AML-193 (cell line): ENCODE measurements at regions not wholly inside any gene's neighbourhood (a gene's known extent, or its start where the extent isn't known, plus 50 kb on each side); places are given as distances from the start of the nearest gene placed in this dataset.
"Not testable (repeated sequence)": the region's sequence is repeated elsewhere in the genome, so short reads cannot be mapped to it uniquely, and the experiment has no call there.

ENCODE experiments used
- DNase-seq, 2 experiments: peaks; one replicate each; lab custom pipeline; 2025; lab: John Stamatoyannopoulos, UW

GRCh38 chr5:9852671-9853070, 222.5 kb upstream of the TAS2R1 start:
- no peak for DNase-seq

GRCh38 chr5:9851458-9851857, 221.3 kb upstream of the TAS2R1 start:
- DNase-seq: no peak

GRCh38 chr5:9850456-9850855, 220.3 kb upstream of the TAS2R1 start:
- DNase-seq: no peak

GRCh38 chr5:9847631-9848030, 217.5 kb upstream of the TAS2R1 start:
- no peak for DNase-seq

- no peak for DNase-seq
Measured at GRCh38 chr5:9845185-9845584, 215.0 kb upstream of the TAS2R1 start.

- no peak for DNase-seq
Measured at GRCh38 chr5:9841516-9842170, 211.5 kb upstream of the TAS2R1 start.

- DNase-seq: no peak
Measured at GRCh38 chr5:9838916-9839315, 208.8 kb upstream of the TAS2R1 start.

- no peak for DNase-seq
Measured at GRCh38 chr5:9834871-9835770, 205.0 kb upstream of the TAS2R1 start.

- no peak for DNase-seq
Measured at GRCh38 chr5:9833871-9834270, 203.7 kb upstream of the TAS2R1 start.

GRCh38 chr5:9832921-9833320, 202.8 kb upstream of the TAS2R1 start:
- DNase-seq: no peak

GRCh38 chr5:9831823-9832222, 201.7 kb upstream of the TAS2R1 start:
- no peak for DNase-seq

- no peak for DNase-seq
Measured at GRCh38 chr5:9830184-9830583, 200.0 kb upstream of the TAS2R1 start.

- DNase-seq: no peak
Measured at GRCh38 chr5:9829621-9830020, 199.5 kb upstream of the TAS2R1 start.

- DNase-seq: no peak
Measured at GRCh38 chr5:9820691-9821449, 190.7 kb upstream of the TAS2R1 start.

GRCh38 chr5:9818340-9818845, 188.2 kb upstream of the TAS2R1 start:
- no peak for DNase-seq

- no peak for DNase-seq
Measured at GRCh38 chr5:9817819-9818218, 187.7 kb upstream of the TAS2R1 start.

- DNase-seq: no peak
Measured at GRCh38 chr5:9815051-9815450, 184.9 kb upstream of the TAS2R1 start.

GRCh38 chr5:9813305-9813704, 183.2 kb upstream of the TAS2R1 start:
- no peak for DNase-seq

- not testable (repeated sequence) for DNase-seq
Measured at GRCh38 chr5:9807366-9807765, 177.2 kb upstream of the TAS2R1 start.

GRCh38 chr5:9801908-9802307, 171.8 kb upstream of the TAS2R1 start:
- DNase-seq: no peak

- DNase-seq: no peak
Measured at GRCh38 chr5:9799606-9800005, 169.5 kb upstream of the TAS2R1 start.

GRCh38 chr5:9790276-9790675, 160.1 kb upstream of the TAS2R1 start:
- no peak for DNase-seq

- DNase-seq: no peak
Measured at GRCh38 chr5:9789777-9790176, 159.6 kb upstream of the TAS2R1 start.
